Thymus (tissue), 11 donors: ENCODE measurements at regions not wholly inside any gene's neighbourhood (a gene's known extent, or its start where the extent isn't known, plus 50 kb on each side); places are given as distances from the start of the nearest gene placed in this dataset.

Experiments used
- DNase-seq, 9 donors: peaks; one replicate each; pipeline ENCODE4 v3.0.0-alpha.2; 2013; ENCODE audit warnings: low spot score in 9 of 9, low read depth in 6 of 9, missing footprints in 1 of 9
- H3K27ac ChIP-seq, 2 donors: one replicate each; pipeline ENCODE4 v1.5.1; 2013; ENCODE audit warnings: control low read depth in 1 of 2, low read depth in 1 of 2, low read length in 1 of 2, mild to moderate bottlenecking in 1 of 2, moderate library complexity in 1 of 2
- H3K27me3 ChIP-seq, 2 donors: one replicate each; pipeline ENCODE4 v1.5.1; 2013; ENCODE audit warnings: low read length in 1 of 2; ENCODE audit not compliant: control insufficient read depth in 2 of 2, insufficient read depth in 1 of 2
- H3K36me3 ChIP-seq, 2 donors: one replicate each; pipeline ENCODE4 v1.5.1; 2013; ENCODE audit warnings: low read length in 1 of 2, mild to moderate bottlenecking in 1 of 2, moderate library complexity in 1 of 2; ENCODE audit not compliant: control insufficient read depth in 2 of 2, insufficient read depth in 2 of 2
- H3K4me1 ChIP-seq, 2 donors: one replicate each; pipeline ENCODE4 v1.5.1; 2013; ENCODE audit warnings: low read length in 2 of 2; ENCODE audit not compliant: control insufficient read depth in 2 of 2, insufficient read depth in 2 of 2
- H3K4me3 ChIP-seq, 2 donors: one replicate each; pipeline ENCODE4 v1.5.1; 2013; ENCODE audit warnings: low read length in 2 of 2, control low read depth in 1 of 2, mild to moderate bottlenecking in 1 of 2
- H3K9me3 ChIP-seq, 2 donors: one replicate each; pipeline ENCODE4 v1.5.1; 2013; ENCODE audit warnings: low read length in 1 of 2, mild to moderate bottlenecking in 1 of 2; ENCODE audit not compliant: control insufficient read depth in 2 of 2, insufficient read depth in 1 of 2
- WGBS: extraction: QIAGEN DNeasy Blood & Tissue Kit; methylation state at CpG from one replicate; pipeline ENCODE4 v1.1.7; 2013; 5-methylcytosine and 5-hydroxymethylcytosine counted together
- donor health status: healthy.

- H3K27me3 ChIP-seq: no peaks in the 10 kb centered on the region
- 94% methylated on average over 13 of the region's 13 CpGs for WGBS
- no peak for DNase-seq
- no peak overlapping the region for H3K27ac ChIP-seq
- H3K9me3 ChIP-seq: no peaks in the 10 kb centered on the region
- no peak overlapping the region for H3K4me3 ChIP-seq
- no peaks in the 10 kb centered on the region for H3K36me3 ChIP-seq
- no peaks in the 10 kb centered on the region for H3K4me1 ChIP-seq
Observed at GRCh38 chr11:69934861-69935494, 115.8 kb upstream of the FGF3 start.

GRCh38 chr11:69935941-69936505, 116.8 kb upstream of the FGF3 start:
- no peak overlapping the region for H3K4me3 ChIP-seq
- no peaks in the 10 kb centered on the region for H3K4me1 ChIP-seq
- no peak for DNase-seq
- no peaks in the 10 kb centered on the region for H3K9me3 ChIP-seq
- no peaks in the 10 kb centered on the region for H3K36me3 ChIP-seq
- H3K27ac ChIP-seq: no peak overlapping the region
- H3K27me3 ChIP-seq: no peaks in the 10 kb centered on the region

- no peak overlapping the region for H3K4me3 ChIP-seq
- H3K27me3 ChIP-seq: no peaks in the 10 kb centered on the region
- no peak overlapping the region for H3K27ac ChIP-seq
- 90% methylated on average over 2 of the region's 2 CpGs for WGBS
- no peak for DNase-seq
- H3K9me3 ChIP-seq: no peaks in the 10 kb centered on the region
- no peaks in the 10 kb centered on the region for H3K36me3 ChIP-seq
- no peaks in the 10 kb centered on the region for H3K4me1 ChIP-seq
Observed at GRCh38 chr11:69936771-69937170, 117.6 kb upstream of the FGF3 start.

- H3K27me3 ChIP-seq: no peaks in the 10 kb centered on the region
- no peaks in the 10 kb centered on the region for H3K36me3 ChIP-seq
- H3K9me3 ChIP-seq: no peaks in the 10 kb centered on the region
- no peak for DNase-seq
- H3K4me3 ChIP-seq: no peak overlapping the region
- WGBS: 98% methylated on average over 13 of the region's 13 CpGs
- H3K27ac ChIP-seq: no peak overlapping the region
- no peaks in the 10 kb centered on the region for H3K4me1 ChIP-seq
Observed at GRCh38 chr11:69938206-69938605, 119.0 kb upstream of the FGF3 start.

- Histone ChIP-seq H3K27ac (no peak overlapping the region), H3K4me3 (no peak overlapping the region), H3K27me3 (no peaks in the 10 kb centered on the region), H3K4me1 (no peaks in the 10 kb centered on the region), H3K36me3 (no peaks in the 10 kb centered on the region), H3K9me3 (no peaks in the 10 kb centered on the region)
- WGBS: 72% methylated on average over 28 of the region's 28 CpGs
- no peak for DNase-seq
Observed at GRCh38 chr11:69939551-69940245, 120.5 kb upstream of the FGF3 start.

GRCh38 chr11:69940246-69940610, 121.0 kb upstream of the FGF3 start:
- WGBS: 82% methylated on average over 6 of the region's 6 CpGs
- H3K27ac ChIP-seq: no peak overlapping the region
- no peaks in the 10 kb centered on the region for H3K4me1 ChIP-seq
- no peaks in the 10 kb centered on the region for H3K36me3 ChIP-seq
- no peaks in the 10 kb centered on the region for H3K27me3 ChIP-seq
- H3K4me3 ChIP-seq: no peak overlapping the region
- no peak for DNase-seq
- no peaks in the 10 kb centered on the region for H3K9me3 ChIP-seq

- no peak overlapping the region for H3K4me3 ChIP-seq
- WGBS: 90% methylated on average over 15 of the region's 15 CpGs
- no peaks in the 10 kb centered on the region for H3K27me3 ChIP-seq
- no peaks in the 10 kb centered on the region for H3K9me3 ChIP-seq
- DNase-seq: no peak
- no peak overlapping the region for H3K27ac ChIP-seq
- H3K36me3 ChIP-seq: no peaks in the 10 kb centered on the region
- H3K4me1 ChIP-seq: no peaks in the 10 kb centered on the region
Observed at GRCh38 chr11:69941546-69942332, 122.5 kb upstream of the FGF3 start.

GRCh38 chr11:69942333-69942820, 123.2 kb upstream of the FGF3 start:
- H3K9me3 ChIP-seq: no peaks in the 10 kb centered on the region
- 96% methylated on average over 9 of the region's 9 CpGs for WGBS
- H3K27ac ChIP-seq: no peak overlapping the region
- no peaks in the 10 kb centered on the region for H3K4me1 ChIP-seq
- H3K27me3 ChIP-seq: no peaks in the 10 kb centered on the region
- no peak for DNase-seq
- no peaks in the 10 kb centered on the region for H3K36me3 ChIP-seq
- H3K4me3 ChIP-seq: no peak overlapping the region

- H3K27me3 ChIP-seq: no peaks in the 10 kb centered on the region
- H3K4me1 ChIP-seq: no peaks in the 10 kb centered on the region
- no peaks in the 10 kb centered on the region for H3K36me3 ChIP-seq
- no peak overlapping the region for H3K4me3 ChIP-seq
- no peak for DNase-seq
- WGBS: 71% methylated on average over 6 of the region's 6 CpGs
- no peaks in the 10 kb centered on the region for H3K9me3 ChIP-seq
- H3K27ac ChIP-seq: no peak overlapping the region
Observed at GRCh38 chr11:69943066-69943465, 123.8 kb upstream of the FGF3 start.
